ENCODE measurements at regions not wholly inside any gene's neighbourhood (a gene's known extent, or its start where the extent isn't known, plus 50 kb on each side); places are given as distances from the start of the nearest gene placed in this dataset.

DNA sequence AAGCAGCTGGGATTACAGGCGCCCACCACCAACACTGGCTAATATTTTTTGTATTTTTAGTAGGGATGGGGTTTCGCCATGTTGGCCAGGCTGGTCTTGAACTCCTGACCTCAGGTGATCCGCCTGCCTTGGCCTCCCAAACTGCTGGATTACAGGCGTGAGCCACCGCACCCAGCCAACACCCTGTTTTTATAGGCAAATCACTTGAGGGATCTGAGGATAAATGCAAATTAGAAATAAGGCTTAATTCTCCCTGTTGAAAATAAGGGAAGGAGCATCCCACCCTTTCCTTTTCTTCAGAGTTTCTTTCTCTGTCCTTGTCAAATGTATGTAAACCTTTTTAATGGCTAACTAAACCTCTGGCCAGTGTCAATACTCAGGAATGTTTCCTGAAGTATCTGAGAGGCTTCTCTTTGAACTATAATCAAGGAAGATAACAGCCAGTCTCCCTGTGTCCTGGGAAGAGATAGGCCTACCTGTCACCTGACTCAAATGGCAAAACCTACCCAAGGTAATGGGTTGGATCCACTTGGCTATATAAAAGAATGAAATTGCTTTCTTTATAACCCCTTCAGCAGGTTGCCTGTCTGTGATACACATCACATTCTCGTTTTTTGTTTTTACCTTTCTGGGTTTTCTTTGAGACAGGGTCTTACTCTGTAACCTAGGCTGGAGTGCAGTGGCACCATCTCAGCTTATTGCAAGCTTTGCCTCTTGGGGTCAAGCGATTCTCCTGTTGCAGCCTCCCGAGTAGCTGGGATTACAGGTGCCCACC is 64.5 kb upstream of the TNFAIP3 start:
- TF ChIP-seq, protein P1, sequence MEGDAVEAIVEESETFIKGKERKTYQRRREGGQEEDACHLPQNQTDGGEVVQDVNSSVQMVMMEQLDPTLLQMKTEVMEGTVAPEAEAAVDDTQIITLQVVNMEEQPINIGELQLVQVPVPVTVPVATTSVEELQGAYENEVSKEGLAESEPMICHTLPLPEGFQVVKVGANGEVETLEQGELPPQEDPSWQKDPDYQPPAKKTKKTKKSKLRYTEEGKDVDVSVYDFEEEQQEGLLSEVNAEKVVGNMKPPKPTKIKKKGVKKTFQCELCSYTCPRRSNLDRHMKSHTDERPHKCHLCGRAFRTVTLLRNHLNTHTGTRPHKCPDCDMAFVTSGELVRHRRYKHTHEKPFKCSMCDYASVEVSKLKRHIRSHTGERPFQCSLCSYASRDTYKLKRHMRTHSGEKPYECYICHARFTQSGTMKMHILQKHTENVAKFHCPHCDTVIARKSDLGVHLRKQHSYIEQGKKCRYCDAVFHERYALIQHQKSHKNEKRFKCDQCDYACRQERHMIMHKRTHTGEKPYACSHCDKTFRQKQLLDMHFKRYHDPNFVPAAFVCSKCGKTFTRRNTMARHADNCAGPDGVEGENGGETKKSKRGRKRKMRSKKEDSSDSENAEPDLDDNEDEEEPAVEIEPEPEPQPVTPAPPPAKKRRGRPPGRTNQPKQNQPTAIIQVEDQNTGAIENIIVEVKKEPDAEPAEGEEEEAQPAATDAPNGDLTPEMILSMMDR (IDR thresholded peaks at IDR 0.05): no peak
- no peak for TF ChIP-seq POLR2A (IDR thresholded peaks at IDR 0.05)
